Putamen (tissue), 1 donor: ENCODE measurements at regions not wholly inside any gene's neighbourhood (a gene's known extent, or its start where the extent isn't known, plus 50 kb on each side); places are given as distances from the start of the nearest gene placed in this dataset.

ENCODE experiments used
- DNase-seq: peaks from one replicate; pipeline ENCODE4 v3.0.0-alpha.2; 2016; ENCODE audit warnings: low spot score

GRCh38 chr12:127885954-127886750 is 380.8 kb upstream of the TMEM132C start:
- DNase-seq = no peak

- DNase-seq = no peak
Observed at GRCh38 chr12:127886827-127887226, 380.1 kb upstream of the TMEM132C start.

GRCh38 chr12:127888943-127889719 is 377.8 kb upstream of the TMEM132C start:
- no peak for DNase-seq

GRCh38 chr12:127893895-127894609 is 372.9 kb upstream of the TMEM132C start:
- peak; percentile 30 for DNase-seq

GRCh38 chr12:127896661-127897060 is 370.3 kb upstream of the TMEM132C start:
- no peak for DNase-seq

GRCh38 chr12:127898616-127899015 is 368.4 kb upstream of the TMEM132C start:
- DNase-seq = no peak

- no peak for DNase-seq
Observed at GRCh38 chr12:127899971-127900370, 367.0 kb upstream of the TMEM132C start.

GRCh38 chr12:127900386-127900785 is 366.6 kb upstream of the TMEM132C start:
- DNase-seq = no peak

GRCh38 chr12:127903146-127903545 is 363.8 kb upstream of the TMEM132C start:
- no peak for DNase-seq

GRCh38 chr12:127909041-127909440 is 357.9 kb upstream of the TMEM132C start:
- no peak for DNase-seq

GRCh38 chr12:127911291-127911690 is 355.7 kb upstream of the TMEM132C start:
- DNase-seq = no peak

GRCh38 chr12:127912035-127912665 is 354.8 kb upstream of the TMEM132C start:
- no peak for DNase-seq

- DNase-seq = no peak
Observed at GRCh38 chr12:127923501-127923900, 343.5 kb upstream of the TMEM132C start.

GRCh38 chr12:127925971-127926370 is 341.0 kb upstream of the TMEM132C start:
- peak; percentile 57 for DNase-seq

GRCh38 chr12:127928178-127928577 is 338.8 kb upstream of the TMEM132C start:
- no peak for DNase-seq

GRCh38 chr12:127928615-127929571 is 338.1 kb upstream of the TMEM132C start:
- no peak for DNase-seq

- DNase-seq = no peak
Observed at GRCh38 chr12:127930122-127930521, 336.8 kb upstream of the TMEM132C start.

GRCh38 chr12:127934409-127934808 is 332.6 kb upstream of the TMEM132C start:
- DNase-seq = no peak

- no peak for DNase-seq
Observed at GRCh38 chr12:127936463-127936862, 330.5 kb upstream of the TMEM132C start.

- no peak for DNase-seq
Observed at GRCh38 chr12:127941332-127941731, 325.6 kb upstream of the TMEM132C start.

GRCh38 chr12:127942981-127943380 is 324.0 kb upstream of the TMEM132C start:
- no peak for DNase-seq
